Astrocyte of the cerebellum (primary cell): ENCODE measurements at regions not wholly inside any gene's neighbourhood (a gene's known extent, or its start where the extent isn't known, plus 50 kb on each side); places are given as distances from the start of the nearest gene placed in this dataset.

ENCODE experiments used
- DNase-seq: peaks from one replicate; pipeline ENCODE4 v3.0.0-alpha.2; 2011; ENCODE audit warnings: low read depth
- H3K4me3 ChIP-seq: 2 replicates; pipeline ENCODE4 v1.5.1; 2011; ENCODE audit warnings: mild to moderate bottlenecking, low read depth, low read length, moderate library complexity
- in situ Hi-C: cut with HindIII; loops from 2 replicates; pipeline ENCODE4 v1.10.0; 2017; ENCODE audit warnings: low sequenced_read_pairs
- TF ChIP-seq, protein P1 (sequence below): IDR thresholded peaks from 2 replicates; pipeline ENCODE4 v1.5.1; 2012; ENCODE audit warnings: low read length, low read depth, moderate library complexity, mild to moderate bottlenecking; ENCODE audit errors: missing control alignments

DNA sequence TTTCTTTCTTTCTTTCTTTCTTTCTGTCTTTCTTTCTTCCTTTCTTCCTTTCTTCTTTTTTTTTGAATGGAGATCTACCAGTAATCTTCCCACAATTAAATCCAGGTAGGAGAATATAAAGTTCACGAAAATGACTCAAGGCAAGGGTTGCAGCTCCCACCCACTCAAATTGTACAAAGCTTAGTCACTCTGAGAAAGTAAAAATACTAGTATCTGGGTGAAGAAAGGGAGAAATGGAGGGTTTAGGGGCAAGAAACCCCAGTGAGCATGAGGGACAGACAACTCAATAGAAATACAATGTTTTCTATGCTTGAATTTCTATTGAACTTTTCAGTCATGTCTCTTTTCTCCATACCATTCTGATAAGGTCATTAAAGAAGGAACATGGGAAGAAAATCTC lies 200.8 kb downstream of the GATA3 start:
- in situ Hi-C loops = no loop called here
- no peak for DNase-seq

DNA sequence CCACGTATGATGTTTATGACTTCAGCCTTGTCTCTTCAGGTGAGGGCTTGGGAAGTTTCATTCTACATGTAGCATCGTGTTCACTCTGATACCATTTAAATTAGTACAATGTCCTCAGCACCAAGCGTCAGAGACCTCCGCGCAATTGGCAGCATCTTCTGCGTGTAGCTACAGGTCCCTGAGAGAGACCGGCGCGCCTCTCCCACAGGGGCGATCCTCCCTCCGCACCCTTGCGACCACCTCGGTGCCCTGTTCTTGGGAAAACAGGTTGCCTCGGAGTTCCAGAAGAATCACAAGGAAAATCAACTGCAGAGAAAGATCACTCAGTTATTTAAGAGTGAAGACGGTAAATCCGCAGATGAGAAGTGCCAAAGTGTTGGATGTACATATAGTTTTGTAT lies 206.2 kb downstream of the GATA3 start:
- no peak overlapping the region for H3K4me3 ChIP-seq
- TF ChIP-seq, protein P1, sequence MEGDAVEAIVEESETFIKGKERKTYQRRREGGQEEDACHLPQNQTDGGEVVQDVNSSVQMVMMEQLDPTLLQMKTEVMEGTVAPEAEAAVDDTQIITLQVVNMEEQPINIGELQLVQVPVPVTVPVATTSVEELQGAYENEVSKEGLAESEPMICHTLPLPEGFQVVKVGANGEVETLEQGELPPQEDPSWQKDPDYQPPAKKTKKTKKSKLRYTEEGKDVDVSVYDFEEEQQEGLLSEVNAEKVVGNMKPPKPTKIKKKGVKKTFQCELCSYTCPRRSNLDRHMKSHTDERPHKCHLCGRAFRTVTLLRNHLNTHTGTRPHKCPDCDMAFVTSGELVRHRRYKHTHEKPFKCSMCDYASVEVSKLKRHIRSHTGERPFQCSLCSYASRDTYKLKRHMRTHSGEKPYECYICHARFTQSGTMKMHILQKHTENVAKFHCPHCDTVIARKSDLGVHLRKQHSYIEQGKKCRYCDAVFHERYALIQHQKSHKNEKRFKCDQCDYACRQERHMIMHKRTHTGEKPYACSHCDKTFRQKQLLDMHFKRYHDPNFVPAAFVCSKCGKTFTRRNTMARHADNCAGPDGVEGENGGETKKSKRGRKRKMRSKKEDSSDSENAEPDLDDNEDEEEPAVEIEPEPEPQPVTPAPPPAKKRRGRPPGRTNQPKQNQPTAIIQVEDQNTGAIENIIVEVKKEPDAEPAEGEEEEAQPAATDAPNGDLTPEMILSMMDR = no peak
- DNase-seq = no peak
- in situ Hi-C loops = no loop called here

More for the DNA sequence above, 200.8 kb downstream of the GATA3 start:
- TF ChIP-seq, protein P1 = no peak
- no peak overlapping the region for H3K4me3 ChIP-seq

DNA sequence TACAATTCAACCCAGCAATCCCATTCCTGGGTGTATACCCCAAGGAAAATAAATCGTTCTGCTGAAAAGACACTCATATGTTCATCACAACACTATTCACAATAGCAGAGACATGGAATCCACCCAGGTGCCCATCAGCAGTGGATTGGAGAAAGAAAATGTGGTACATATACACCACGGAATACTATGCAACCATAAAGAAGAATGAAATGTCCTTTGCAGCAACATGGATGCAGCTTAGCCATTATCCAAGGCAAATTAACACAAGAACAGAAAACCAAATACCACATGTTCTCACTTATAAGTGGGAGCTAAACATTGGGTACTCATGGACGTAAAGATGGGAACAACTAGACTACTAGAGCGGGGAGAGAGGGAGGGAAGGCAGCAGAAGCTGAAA lies 207.8 kb downstream of the GATA3 start:
- TF ChIP-seq, protein P1 = no peak
- DNase-seq = no peak
- in situ Hi-C loops = no loop called here
- H3K4me3 ChIP-seq = no peak overlapping the region

DNA sequence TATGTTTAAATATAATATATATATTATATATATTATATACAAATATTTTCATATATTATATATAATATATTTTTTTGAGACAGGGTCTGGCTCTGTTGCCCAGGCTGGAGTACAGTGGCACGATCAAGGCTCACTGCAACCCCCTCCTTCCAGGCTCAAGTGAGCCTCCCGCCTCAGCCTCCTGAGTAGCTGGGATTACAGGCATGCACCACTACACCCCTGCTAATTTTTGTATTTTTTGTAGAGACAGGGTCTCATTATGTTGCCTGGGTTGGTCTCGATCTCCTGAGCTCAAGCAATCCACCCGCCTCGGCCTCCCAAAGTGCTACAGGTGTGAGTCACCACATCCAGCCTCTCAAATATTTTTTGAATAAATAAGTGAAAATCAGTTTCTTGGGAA lies 215.5 kb downstream of the GATA3 start:
- in situ Hi-C loops = no loop called here
- TF ChIP-seq, protein P1 = no peak
- DNase-seq = no peak
- H3K4me3 ChIP-seq = no peak overlapping the region

DNA sequence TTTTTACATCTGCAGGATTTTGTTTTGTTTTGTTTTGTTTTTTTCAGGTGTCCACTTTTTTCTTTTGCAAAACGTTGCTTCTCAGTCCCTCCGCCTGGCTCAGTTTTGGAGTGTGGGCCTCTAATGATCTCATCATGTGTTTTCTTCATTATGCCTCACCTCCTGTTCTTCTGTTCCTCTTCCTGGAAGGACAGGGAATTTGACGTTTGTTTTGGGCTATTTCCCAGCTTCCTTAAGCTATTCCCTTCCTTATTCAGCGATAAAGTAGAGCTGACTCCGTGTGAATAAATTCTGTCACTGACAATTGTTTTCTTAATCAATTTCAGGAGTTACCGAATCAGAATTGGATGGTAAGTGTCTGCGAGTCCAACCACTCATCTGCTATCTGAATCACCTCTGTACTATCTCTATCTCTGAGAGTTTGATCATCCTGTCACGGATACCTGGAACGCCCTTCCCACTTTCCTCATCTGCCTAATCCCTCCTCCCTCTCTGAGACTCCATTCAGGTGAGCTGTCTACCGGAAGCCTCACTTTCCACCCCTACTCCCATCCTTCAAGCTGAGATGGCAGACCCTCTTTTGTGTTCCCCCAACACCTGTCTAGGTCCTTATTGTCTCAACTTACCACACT lies 218.4 kb downstream of the GATA3 start:
- in situ Hi-C loops = no loop called here
- TF ChIP-seq, protein P1 = no peak
- no peak for DNase-seq
- no peak overlapping the region for H3K4me3 ChIP-seq

DNA sequence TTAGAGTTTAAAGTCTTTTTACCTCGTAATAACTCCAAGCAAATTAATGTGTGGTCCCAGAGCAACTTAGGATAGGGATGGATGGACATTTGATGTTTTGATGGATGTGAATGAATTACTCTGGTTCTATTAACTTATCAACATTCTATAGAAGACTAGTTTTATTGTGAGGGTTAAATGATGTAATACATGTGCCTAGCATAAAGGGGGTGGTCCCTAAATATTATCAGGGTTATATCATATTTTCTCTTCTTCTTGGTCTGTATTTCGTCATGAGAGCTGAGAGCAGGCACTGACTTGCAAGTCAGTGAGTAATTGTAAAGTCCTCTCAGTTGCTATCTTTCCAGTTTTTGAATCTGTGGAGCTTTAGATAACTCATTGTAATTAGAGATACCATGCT lies 219.3 kb downstream of the GATA3 start:
- no peak overlapping the region for H3K4me3 ChIP-seq
- TF ChIP-seq, protein P1 = no peak
- no peak for DNase-seq
- in situ Hi-C loops = no loop called here
